ENCODE measurements at regions not wholly inside any gene's neighbourhood (a gene's known extent, or its start where the extent isn't known, plus 50 kb on each side); places are given as distances from the start of the nearest gene placed in this dataset.

DNA sequence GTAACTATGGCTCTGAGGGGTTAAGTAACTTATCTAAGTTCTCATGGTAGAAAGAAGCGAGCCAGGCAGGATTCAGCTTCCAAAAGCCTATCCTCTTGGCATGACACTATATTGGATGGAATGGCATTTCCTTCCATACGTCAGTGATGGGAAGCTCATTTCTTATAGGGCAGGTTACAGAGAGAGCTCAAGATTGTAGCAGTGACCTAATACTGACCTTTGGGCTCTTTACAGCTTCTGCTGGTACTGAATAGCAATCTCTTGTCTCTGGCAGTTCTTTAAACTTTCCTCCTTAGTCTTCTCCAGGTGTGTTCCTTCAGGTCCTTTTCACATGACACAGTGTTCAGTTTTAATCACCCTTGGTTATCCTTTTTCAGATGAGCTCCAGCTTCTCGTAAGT is 133.0 kb downstream of the HRH4 start:
- TF ChIP-seq TCF7L2 (IDR thresholded peaks at IDR 0.05; ENCODE audit: low read depth, low read length) (no peak), POLR2AphosphoS5 (IDR thresholded peaks at IDR 0.05; ENCODE audit: low read depth, low read length) (no peak)
- TF ChIP-seq, protein P1, sequence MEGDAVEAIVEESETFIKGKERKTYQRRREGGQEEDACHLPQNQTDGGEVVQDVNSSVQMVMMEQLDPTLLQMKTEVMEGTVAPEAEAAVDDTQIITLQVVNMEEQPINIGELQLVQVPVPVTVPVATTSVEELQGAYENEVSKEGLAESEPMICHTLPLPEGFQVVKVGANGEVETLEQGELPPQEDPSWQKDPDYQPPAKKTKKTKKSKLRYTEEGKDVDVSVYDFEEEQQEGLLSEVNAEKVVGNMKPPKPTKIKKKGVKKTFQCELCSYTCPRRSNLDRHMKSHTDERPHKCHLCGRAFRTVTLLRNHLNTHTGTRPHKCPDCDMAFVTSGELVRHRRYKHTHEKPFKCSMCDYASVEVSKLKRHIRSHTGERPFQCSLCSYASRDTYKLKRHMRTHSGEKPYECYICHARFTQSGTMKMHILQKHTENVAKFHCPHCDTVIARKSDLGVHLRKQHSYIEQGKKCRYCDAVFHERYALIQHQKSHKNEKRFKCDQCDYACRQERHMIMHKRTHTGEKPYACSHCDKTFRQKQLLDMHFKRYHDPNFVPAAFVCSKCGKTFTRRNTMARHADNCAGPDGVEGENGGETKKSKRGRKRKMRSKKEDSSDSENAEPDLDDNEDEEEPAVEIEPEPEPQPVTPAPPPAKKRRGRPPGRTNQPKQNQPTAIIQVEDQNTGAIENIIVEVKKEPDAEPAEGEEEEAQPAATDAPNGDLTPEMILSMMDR (IDR thresholded peaks at IDR 0.05), result no peak
